ENCODE measurements at regions not wholly inside any gene's neighbourhood (a gene's known extent, or its start where the extent isn't known, plus 50 kb on each side); places are given as distances from the start of the nearest gene placed in this dataset.
"Not testable (repeated sequence)": the region's sequence is repeated elsewhere in the genome, so short reads cannot be mapped to it uniquely, and the experiment has no call there.

- Histone ChIP-seq H3K9me2 (ENCODE audit: insufficient read depth) (no peaks in the 10 kb centered on the region), H3K27ac (ENCODE audit: low read depth, low read length) (no peak overlapping the region), H3K4me1 (ENCODE audit: control insufficient read depth in 1 of 2, insufficient read depth in 2 of 2, low read length in 2 of 2) (no peaks in the 10 kb centered on the region), H4K20me1 (ENCODE audit: insufficient read depth) (no peaks in the 10 kb centered on the region), H3K36me3 (ENCODE audit: control insufficient read depth in 1 of 2, insufficient read depth in 2 of 2, low read length in 2 of 2) (no peaks in the 10 kb centered on the region), H2AFZ (ENCODE audit: low read depth, low read length, poor library complexity, severe bottlenecking) (no peak overlapping the region), H3K4me2 (ENCODE audit: low read length) (no peak overlapping the region), H3K27me3 (ENCODE audit: insufficient read depth, low read length) (no peaks in the 10 kb centered on the region), H3K79me2 (ENCODE audit: insufficient read depth, low read length) (no peaks in the 10 kb centered on the region), H3K4me3 (replicated peaks in 1 of 2; ENCODE audit: low read depth in 1 of 2, low read length in 2 of 2) (no peak overlapping the region), H3K9ac (ENCODE audit: low read length) (no peak overlapping the region), H3K9me3 (ENCODE audit: control insufficient read depth in 1 of 2, insufficient read depth in 1 of 2, low read depth in 1 of 2, low read length in 2 of 2) (no peaks in the 10 kb centered on the region)
- BruUV-seq (replicated peaks) = no TSS peak
- ChIA-PET RAD21 (ENCODE audit: low non-redundant PET in 1 of 2, low total read pairs in 2 of 2, uncharacterized antibody in 2 of 2, unreplicated experiment in 2 of 2) (no interaction called here), POLR2A (no interaction called here), CTCF (no interaction called here)
- intact Hi-C loops (cut with micrococcal nuclease) = no loop called here
- TF ChIP-seq EZH2phosphoT487 (IDR thresholded peaks at IDR 0.05; ENCODE audit: borderline replicate concordance) (no peak), YY1 (IDR thresholded peaks at IDR 0.05; ENCODE audit: extremely low read depth, insufficient replicate concordance, low read depth, low read length) (no peak), EZH2 (IDR thresholded peaks at IDR 0.05) (no peak), SRF (IDR thresholded peaks at IDR 0.05; ENCODE audit: low read depth) (no peak), CBX3 (IDR thresholded peaks at IDR 0.05; ENCODE audit: low read depth) (no peak), POLR2AphosphoS5 (IDR thresholded peaks at IDR 0.05; ENCODE audit: low read depth, low read length) (no peak), CTCF (IDR thresholded peaks at IDR 0.05 in 2 of 3, conservative IDR thresholded peaks at IDR 0.05 in 1 of 3; ENCODE audit: borderline replicate concordance in 1 of 3, insufficient read depth in 1 of 3, low read depth in 2 of 3, low read length in 2 of 3) (no peak), EGR1 (IDR thresholded peaks at IDR 0.05; ENCODE audit: low read depth) (no peak), JUND (IDR thresholded peaks at IDR 0.05) (no peak), ZFX (IDR thresholded peaks at IDR 0.05) (no peak)
- DNase-seq (ENCODE audit: low read depth, low spot score) (no peak), ATAC-seq (no peak)
These were observed 104.7 kb downstream of the GPR85 start for GRCh38 chr7:112981966-112982365.

- H3K27ac ChIP-seq (ENCODE audit: low read depth, low read length); H2AFZ ChIP-seq (ENCODE audit: low read depth, low read length, poor library complexity, severe bottlenecking); POLR2A ChIA-PET; BruUV-seq (replicated peaks); intact Hi-C loops (cut with micrococcal nuclease); H4K20me1 ChIP-seq (ENCODE audit: insufficient read depth); H3K9ac ChIP-seq (ENCODE audit: low read length); ATAC-seq; RAD21 ChIA-PET (ENCODE audit: low non-redundant PET in 1 of 2, low total read pairs in 2 of 2, uncharacterized antibody in 2 of 2, unreplicated experiment in 2 of 2); H3K9me2 ChIP-seq (ENCODE audit: insufficient read depth); H3K4me1 ChIP-seq (ENCODE audit: control insufficient read depth in 1 of 2, insufficient read depth in 2 of 2, low read length in 2 of 2); H3K9me3 ChIP-seq (ENCODE audit: control insufficient read depth in 1 of 2, insufficient read depth in 1 of 2, low read depth in 1 of 2, low read length in 2 of 2); H3K27me3 ChIP-seq (ENCODE audit: insufficient read depth, low read length); DNase-seq (ENCODE audit: low read depth, low spot score); H3K4me3 ChIP-seq (replicated peaks in 1 of 2; ENCODE audit: low read depth in 1 of 2, low read length in 2 of 2); H3K79me2 ChIP-seq (ENCODE audit: insufficient read depth, low read length); H3K4me2 ChIP-seq (ENCODE audit: low read length); H3K36me3 ChIP-seq (ENCODE audit: control insufficient read depth in 1 of 2, insufficient read depth in 2 of 2, low read length in 2 of 2); CTCF ChIA-PET: not testable (repeated sequence)
These were observed 107.6 kb downstream of the GPR85 start for GRCh38 chr7:112979055-112979454.

- H3K79me2 ChIP-seq (ENCODE audit: insufficient read depth, low read length); ATAC-seq; DNase-seq (ENCODE audit: low read depth, low spot score); H3K4me3 ChIP-seq (replicated peaks in 1 of 2; ENCODE audit: low read depth in 1 of 2, low read length in 2 of 2); POLR2A ChIA-PET; CTCF ChIA-PET; H3K4me1 ChIP-seq (ENCODE audit: control insufficient read depth in 1 of 2, insufficient read depth in 2 of 2, low read length in 2 of 2); H2AFZ ChIP-seq (ENCODE audit: low read depth, low read length, poor library complexity, severe bottlenecking); H3K27ac ChIP-seq (ENCODE audit: low read depth, low read length); RAD21 ChIA-PET (ENCODE audit: low non-redundant PET in 1 of 2, low total read pairs in 2 of 2, uncharacterized antibody in 2 of 2, unreplicated experiment in 2 of 2); BruUV-seq (replicated peaks); H3K9me3 ChIP-seq (ENCODE audit: control insufficient read depth in 1 of 2, insufficient read depth in 1 of 2, low read depth in 1 of 2, low read length in 2 of 2); H3K9ac ChIP-seq (ENCODE audit: low read length); H3K4me2 ChIP-seq (ENCODE audit: low read length); intact Hi-C loops (cut with micrococcal nuclease); H4K20me1 ChIP-seq (ENCODE audit: insufficient read depth); H3K9me2 ChIP-seq (ENCODE audit: insufficient read depth); H3K27me3 ChIP-seq (ENCODE audit: insufficient read depth, low read length); H3K36me3 ChIP-seq (ENCODE audit: control insufficient read depth in 1 of 2, insufficient read depth in 2 of 2, low read length in 2 of 2): not testable (repeated sequence)
These were observed 109.2 kb downstream of the GPR85 start for GRCh38 chr7:112977244-112977955.
